H1 (cell line): ENCODE measurements at regions not wholly inside any gene's neighbourhood (a gene's known extent, or its start where the extent isn't known, plus 50 kb on each side); places are given as distances from the start of the nearest gene placed in this dataset.
A peak's percentile ranks its signal among the peaks of the same experiment; 100 is the strongest.

Source experiments
- CTCF ChIA-PET: fragments of 300-600 bp; sonication (Branson Sonifier 250); formaldehyde crosslinking; loops from one replicate; lab custom pipeline; 2021; ENCODE audit not compliant: partially characterized antibody; lab: Charles Lee
- POLR2A ChIA-PET: fragments of 300-600 bp; sonication (Branson Sonifier 250); formaldehyde crosslinking; loops from one replicate; lab custom pipeline; 2021; ENCODE audit warnings: inconsistent platforms; ENCODE audit not compliant: partially characterized antibody; lab: Charles Lee
- DNase-seq, 2 experiments: peaks; one replicate each; pipeline versions ENCODE4 v3.0.0 to v3.0.0-alpha.2; 2010 to 2022; ENCODE audit warnings: low spot score in 2 of 2, low read depth in 1 of 2, mixed read lengths in 1 of 2
- FAIRE-seq: peaks from 2 replicates; lab custom pipeline; 2011; peaks lifted over from hg19 to GRCh38; lab: Jason Lieb, UNC
- H2AFZ ChIP-seq: 2 replicates; pipeline ENCODE4 v1.8.1; 2012; ENCODE audit warnings: low read length, inconsistent platforms
- H2AK5ac ChIP-seq: 2 replicates; pipeline ENCODE4 v1.6.1; 2013; ENCODE audit warnings: low read depth, low read length
- H2BK120ac ChIP-seq: replicated peaks from 2 replicates; pipeline ENCODE3; 2013; ENCODE audit warnings: low read depth, low read length, inconsistent platforms
- H2BK12ac ChIP-seq: 2 replicates; pipeline ENCODE4 v1.6.1; 2013; ENCODE audit warnings: low read depth, low read length
- H2BK15ac ChIP-seq: 2 replicates; pipeline ENCODE4 v1.6.1; 2013; ENCODE audit warnings: low read length
- H2BK20ac ChIP-seq: 2 replicates; pipeline ENCODE4 v1.6.1; 2013; ENCODE audit warnings: low read length
- H2BK5ac ChIP-seq: 2 replicates; pipeline ENCODE4 v1.6.1; 2013; ENCODE audit warnings: low read depth, low read length
- H3K14ac ChIP-seq: 2 replicates; pipeline ENCODE4 v1.6.1; 2013; ENCODE audit warnings: inconsistent platforms; ENCODE audit not compliant: insufficient read length
- H3K18ac ChIP-seq: 2 replicates; pipeline ENCODE4 v1.6.1; 2013; ENCODE audit warnings: low read length; ENCODE audit errors: extremely low read depth
- H3K23ac ChIP-seq: 2 replicates; pipeline ENCODE4 v1.6.1; 2013; ENCODE audit warnings: inconsistent platforms; ENCODE audit not compliant: insufficient read length
- H3K23me2 ChIP-seq: 2 replicates; pipeline ENCODE4 v1.6.1; 2013; ENCODE audit warnings: low read depth, low read length
- H3K27ac ChIP-seq: 2 replicates; pipeline ENCODE4 v1.6.1; 2011; ENCODE audit warnings: low read depth, low read length, inconsistent platforms
- H3K27me3 ChIP-seq, 4 experiments: replicated peaks in 1 of 4; 1 replicate in 1 of 4; 2 replicates in 3 of 4; pipeline versions ENCODE4 v1.6.1 to v1.8.1; 2011 to 2013; ENCODE audit warnings: low read length in 3 of 4, mild to moderate bottlenecking in 3 of 4, inconsistent platforms in 2 of 4, mixed read lengths in 2 of 4, moderate library complexity in 1 of 4; ENCODE audit not compliant: control insufficient read depth in 3 of 4, insufficient read depth in 3 of 4; ENCODE audit errors: extremely low read depth in 1 of 4
- H3K36me3 ChIP-seq, 4 experiments: 2 replicates each; pipeline versions ENCODE4 v1.6.1 to v1.8.1; 2011 to 2013; ENCODE audit warnings: mild to moderate bottlenecking in 4 of 4, low read length in 3 of 4, moderate library complexity in 2 of 4, control low read depth in 1 of 4, inconsistent platforms in 1 of 4; ENCODE audit not compliant: insufficient read depth in 4 of 4, control insufficient read depth in 2 of 4
- H3K4ac ChIP-seq: replicated peaks from 2 replicates; pipeline ENCODE3; 2013; ENCODE audit warnings: low read length, low read depth, mixed read lengths, inconsistent platforms; ENCODE audit not compliant: insufficient read length
- H3K4me1 ChIP-seq, 4 experiments: replicated peaks in 1 of 4; 1 replicate in 1 of 4; 2 replicates in 3 of 4; pipeline versions ENCODE4 v1.6.1 to v1.8.1; 2011 to 2013; ENCODE audit warnings: low read length in 3 of 4, inconsistent platforms in 2 of 4, mixed read lengths in 1 of 4; ENCODE audit not compliant: insufficient read depth in 4 of 4, control insufficient read depth in 3 of 4
- H3K4me2 ChIP-seq, 2 experiments: 2 replicates each; pipeline versions ENCODE4 v1.6.1 to v1.8.1; 2011 to 2013; ENCODE audit warnings: low read depth in 2 of 2, low read length in 2 of 2, control low read depth in 1 of 2, inconsistent platforms in 1 of 2, mild to moderate bottlenecking in 1 of 2; ENCODE audit not compliant: insufficient read depth in 1 of 2
- H3K4me3 ChIP-seq, 4 experiments: fragments of 200-600, 300-600 bp in 1 of 4; sonication (generic), shearing (Covaris generic), sonication (Bioruptor Twin) in 1 of 4; 2 replicates each; pipeline versions ENCODE4 v1.5.1 to v1.8.1; 2011 to 2016; ENCODE audit warnings: low read length in 4 of 4, low read depth in 3 of 4, control low read depth in 2 of 4, inconsistent platforms in 2 of 4, mild to moderate bottlenecking in 2 of 4, mixed read lengths in 1 of 4, moderate library complexity in 1 of 4; ENCODE audit not compliant: insufficient read depth in 2 of 4; ENCODE audit errors: extremely low read depth in 1 of 4
- H3K56ac ChIP-seq: replicated peaks from 2 replicates; pipeline ENCODE3; 2013; ENCODE audit warnings: low read depth, mild to moderate bottlenecking, mixed read lengths, low read length, inconsistent platforms; ENCODE audit not compliant: insufficient read length
- H3K79me1 ChIP-seq: 2 replicates; pipeline ENCODE4 v1.6.1; 2013; ENCODE audit warnings: low read depth, low read length, control low read depth
- H3K79me2 ChIP-seq, 2 experiments: 2 replicates each; pipeline versions ENCODE4 v1.6.1 to v1.8.1; 2012 to 2013; ENCODE audit warnings: low read length in 2 of 2, mild to moderate bottlenecking in 2 of 2, inconsistent platforms in 1 of 2; ENCODE audit not compliant: insufficient read depth in 2 of 2, control insufficient read depth in 1 of 2
- H3K9ac ChIP-seq, 4 experiments: replicated peaks in 1 of 4; 1 replicate in 1 of 4; 2 replicates in 3 of 4; pipeline versions ENCODE4 v1.6.1 to v1.8.1; 2011 to 2013; ENCODE audit warnings: low read depth in 3 of 4, low read length in 3 of 4, control low read depth in 2 of 4, mild to moderate bottlenecking in 2 of 4, moderate library complexity in 2 of 4, inconsistent platforms in 1 of 4; ENCODE audit errors: extremely low read depth in 1 of 4
- H3K9me3 ChIP-seq, 2 experiments: 2 replicates each; pipeline versions ENCODE4 v1.6.1 to v1.8.1; 2012 to 2013; ENCODE audit warnings: mild to moderate bottlenecking in 2 of 2, moderate library complexity in 2 of 2, control low read depth in 1 of 2, inconsistent platforms in 1 of 2, low read depth in 1 of 2, low read length in 1 of 2, mixed read lengths in 1 of 2; ENCODE audit not compliant: insufficient read depth in 2 of 2
- H4K20me1 ChIP-seq, 2 experiments: replicated peaks in 1 of 2; 2 replicates each; pipeline versions ENCODE3 to v1.8.1; 2011 to 2013; ENCODE audit warnings: inconsistent platforms in 2 of 2, low read length in 2 of 2, mild to moderate bottlenecking in 1 of 2; ENCODE audit not compliant: insufficient read depth in 2 of 2, control insufficient read depth in 1 of 2
- H4K5ac ChIP-seq: 2 replicates; pipeline ENCODE4 v1.6.1; 2013; ENCODE audit warnings: low read length, low read depth, mixed read lengths, inconsistent platforms; ENCODE audit not compliant: insufficient read length
- H4K8ac ChIP-seq: 2 replicates; pipeline ENCODE4 v1.8.0; 2013; ENCODE audit warnings: mild to moderate bottlenecking, moderate library complexity, low read length, inconsistent platforms; ENCODE audit not compliant: insufficient read depth; ENCODE audit errors: extremely low read depth
- H4K91ac ChIP-seq: replicated peaks from 2 replicates; pipeline ENCODE3; 2013; ENCODE audit warnings: low read length, mixed read lengths, inconsistent platforms; ENCODE audit not compliant: insufficient read length
- CEBPB ChIP-seq: IDR thresholded peaks from 2 replicates; pipeline ENCODE4 v1.6.1; 2012; ENCODE audit warnings: low read depth, low read length
- GABPA ChIP-seq: IDR thresholded peaks from 2 replicates; pipeline ENCODE4 v1.6.1; 2011; ENCODE audit warnings: mild to moderate bottlenecking, low read length, moderate library complexity, borderline replicate concordance; ENCODE audit not compliant: insufficient read depth
- JUND ChIP-seq: IDR thresholded peaks from 2 replicates; pipeline ENCODE4 v1.6.1; 2011; ENCODE audit warnings: mild to moderate bottlenecking, improper control_type of control experiment, low read length
- MAX ChIP-seq: IDR thresholded peaks from 2 replicates; pipeline ENCODE4 v1.6.1; 2012; ENCODE audit warnings: inconsistent platforms
- SIN3A ChIP-seq, 2 experiments: IDR thresholded peaks in 1 of 2; conservative IDR thresholded peaks in 1 of 2; 2 replicates each; pipeline ENCODE4 v1.6.1; 2011 to 2012; ENCODE audit warnings: low read length in 2 of 2, improper control_type of control experiment in 1 of 2, low read depth in 1 of 2, mild to moderate bottlenecking in 1 of 2
- SP4 ChIP-seq: IDR thresholded peaks from 2 replicates; pipeline ENCODE4 v1.6.1; 2012; ENCODE audit warnings: low read length, inconsistent platforms
- SRF ChIP-seq: IDR thresholded peaks from 2 replicates; pipeline ENCODE4 v1.6.1; 2011; ENCODE audit warnings: mild to moderate bottlenecking, low read depth, low read length, moderate library complexity
- YY1 ChIP-seq: IDR thresholded peaks from 2 replicates; pipeline ENCODE4 v1.6.1; 2011; ENCODE audit warnings: low read depth, mild to moderate bottlenecking, low read length
- WGBS, 2 experiments: shearing (Covaris generic) in 1 of 2; methylation state at CpG; one replicate each; pipeline versions ENCODE4 v1.1.6 to v1.1.7; 2013 to 2015; ENCODE audit warnings: low lambda C conversion rate in 2 of 2, mixed read lengths in 2 of 2, inconsistent platforms in 1 of 2, low coverage in 1 of 2, missing lambda C conversion rate in 1 of 2; ENCODE audit not compliant: insufficient replicate concordance in 2 of 2, insufficient coverage in 1 of 2, insufficient read length in 1 of 2; ENCODE audit errors: extremely low coverage in 1 of 2, missing lambda C conversion rate in 1 of 2; 5-methylcytosine and 5-hydroxymethylcytosine counted together
- TF ChIP-seq, protein P1 (sequence below), 3 experiments: IDR thresholded peaks; 1 replicate in 2 of 3; 2 replicates in 1 of 3; pipeline versions ENCODE4 v1.5.1 to v1.6.1; 2011; ENCODE audit warnings: low read length in 3 of 3, mild to moderate bottlenecking in 3 of 3, inconsistent platforms in 2 of 3, low read depth in 1 of 3, moderate library complexity in 1 of 3; ENCODE audit not compliant: insufficient read depth in 1 of 3; ENCODE audit errors: control extremely low read depth in 1 of 3

GRCh38 chr4:163414275-163414674 lies 59.3 kb downstream of the TKTL2 start:
- Histone ChIP-seq H4K5ac (no peak overlapping the region), H4K8ac (no peak overlapping the region), H2AK5ac (no peak overlapping the region), H4K91ac (peak overlapping the region; percentile 85), H3K9me3 (peaks cover 7 to 9% of the 10 kb centered on the region in 2 experiments; a peak in 3 of 4 replicates), H2BK15ac (no peak overlapping the region), H3K27me3 (no peaks in the 10 kb centered on the region), H3K27ac (no peak overlapping the region), H3K56ac (no peak overlapping the region), H3K4me2 (no peak overlapping the region), H3K36me3 (no peaks in the 10 kb centered on the region), H2AFZ (no peak overlapping the region), H3K18ac (peak overlapping the region; percentile 79; the same call in 1 of the 2 replicates), H2BK20ac (peak overlapping the region; percentile 77; the same call in 1 of the 2 replicates), H3K23me2 (no peaks in the 10 kb centered on the region), H3K79me1 (no peaks in the 10 kb centered on the region), H3K4me1 (peaks cover 0 to 6% (median 0%) of the 10 kb centered on the region in 4 experiments; a peak in 1 of 7 replicates), H2BK5ac (peak overlapping the region; percentile 91; the same call in 1 of the 2 replicates), H4K20me1 (no peaks in the 10 kb centered on the region), H3K79me2 (no peaks in the 10 kb centered on the region), H3K9ac (no peak overlapping the region), H3K14ac (no peak overlapping the region), H3K4me3 (no peak overlapping the region), H3K23ac (no peak overlapping the region), H2BK120ac (no peak overlapping the region), H3K4ac (no peak overlapping the region), H2BK12ac (0 out of 2 replicates have a peak overlapping the region, but pooled peaks have one; percentile 70)
- ChIA-PET CTCF (no interaction called here), POLR2A (interaction anchor here (2.0 kb wide), 1 partner anchor 80 kb away, joined by 9 read pairs; the partner anchor contains the start of gene TMA16)
- no peak for FAIRE-seq
- no peak for DNase-seq
- WGBS, 2 experiments: 82% methylated on average over 3 of the region's 3 CpGs; no CpG with 5 or more reads in 1 of the 2 experiments
- TF ChIP-seq, protein P1, sequence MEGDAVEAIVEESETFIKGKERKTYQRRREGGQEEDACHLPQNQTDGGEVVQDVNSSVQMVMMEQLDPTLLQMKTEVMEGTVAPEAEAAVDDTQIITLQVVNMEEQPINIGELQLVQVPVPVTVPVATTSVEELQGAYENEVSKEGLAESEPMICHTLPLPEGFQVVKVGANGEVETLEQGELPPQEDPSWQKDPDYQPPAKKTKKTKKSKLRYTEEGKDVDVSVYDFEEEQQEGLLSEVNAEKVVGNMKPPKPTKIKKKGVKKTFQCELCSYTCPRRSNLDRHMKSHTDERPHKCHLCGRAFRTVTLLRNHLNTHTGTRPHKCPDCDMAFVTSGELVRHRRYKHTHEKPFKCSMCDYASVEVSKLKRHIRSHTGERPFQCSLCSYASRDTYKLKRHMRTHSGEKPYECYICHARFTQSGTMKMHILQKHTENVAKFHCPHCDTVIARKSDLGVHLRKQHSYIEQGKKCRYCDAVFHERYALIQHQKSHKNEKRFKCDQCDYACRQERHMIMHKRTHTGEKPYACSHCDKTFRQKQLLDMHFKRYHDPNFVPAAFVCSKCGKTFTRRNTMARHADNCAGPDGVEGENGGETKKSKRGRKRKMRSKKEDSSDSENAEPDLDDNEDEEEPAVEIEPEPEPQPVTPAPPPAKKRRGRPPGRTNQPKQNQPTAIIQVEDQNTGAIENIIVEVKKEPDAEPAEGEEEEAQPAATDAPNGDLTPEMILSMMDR (IDR thresholded peaks at IDR 0.05; ENCODE audit: control extremely low read depth in 1 of 3, insufficient read depth in 1 of 3, low read depth in 1 of 3, low read length in 3 of 3): no peak
- no peak for TF ChIP-seq SP4
- no peak for TF ChIP-seq GABPA
- no peak for TF ChIP-seq SRF
- no peak for TF ChIP-seq SIN3A (conservative IDR thresholded peaks at IDR 0.05 in 1 of 2, IDR thresholded peaks at IDR 0.05 in 1 of 2; ENCODE audit: low read depth in 1 of 2, low read length in 2 of 2)
- TF ChIP-seq MAX: no peak
- no peak for TF ChIP-seq JUND
- TF ChIP-seq YY1: no peak
- no peak for TF ChIP-seq CEBPB
